ENCODE measurements at regions not wholly inside any gene's neighbourhood (a gene's known extent, or its start where the extent isn't known, plus 50 kb on each side); places are given as distances from the start of the nearest gene placed in this dataset.
A peak's percentile ranks its signal among the peaks of the same experiment; 100 is the strongest.

DNA sequence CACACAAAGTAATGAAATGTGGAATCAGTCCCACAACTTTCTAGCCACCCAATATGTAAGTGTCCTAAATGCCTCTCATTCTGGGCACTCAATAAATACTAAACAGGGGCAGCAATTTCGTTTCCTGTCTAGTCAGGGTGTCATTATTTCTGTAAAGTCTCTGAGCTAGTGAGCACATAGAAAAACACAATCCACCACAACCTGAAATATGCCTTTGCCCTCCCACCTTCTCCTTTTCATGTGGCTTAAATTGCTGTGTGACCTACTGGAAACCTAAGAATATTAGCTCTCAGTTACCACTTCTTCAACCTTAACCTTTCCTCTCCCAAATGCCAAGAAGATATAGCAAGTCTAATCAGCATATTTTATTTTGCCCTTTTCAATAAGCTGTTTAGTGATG, 456.3 kb upstream of the KCNMB2 start:
- no peak overlapping the region for H3K4me3 ChIP-seq (ENCODE audit: low read length)
- TF ChIP-seq CTCF (conservative IDR thresholded peaks at IDR 0.05; ENCODE audit: low read depth, low read length), result no peak
- no peak for DNase-seq (ENCODE audit: low read depth)

- no peak for TF ChIP-seq CTCF (conservative IDR thresholded peaks at IDR 0.05; ENCODE audit: low read depth, low read length)
- no peak for DNase-seq (ENCODE audit: low read depth)
- H3K4me3 ChIP-seq (ENCODE audit: low read length), result no peak overlapping the region
These were observed 453.8 kb upstream of the KCNMB2 start for GRCh38 chr3:178082326-178082906.

DNA sequence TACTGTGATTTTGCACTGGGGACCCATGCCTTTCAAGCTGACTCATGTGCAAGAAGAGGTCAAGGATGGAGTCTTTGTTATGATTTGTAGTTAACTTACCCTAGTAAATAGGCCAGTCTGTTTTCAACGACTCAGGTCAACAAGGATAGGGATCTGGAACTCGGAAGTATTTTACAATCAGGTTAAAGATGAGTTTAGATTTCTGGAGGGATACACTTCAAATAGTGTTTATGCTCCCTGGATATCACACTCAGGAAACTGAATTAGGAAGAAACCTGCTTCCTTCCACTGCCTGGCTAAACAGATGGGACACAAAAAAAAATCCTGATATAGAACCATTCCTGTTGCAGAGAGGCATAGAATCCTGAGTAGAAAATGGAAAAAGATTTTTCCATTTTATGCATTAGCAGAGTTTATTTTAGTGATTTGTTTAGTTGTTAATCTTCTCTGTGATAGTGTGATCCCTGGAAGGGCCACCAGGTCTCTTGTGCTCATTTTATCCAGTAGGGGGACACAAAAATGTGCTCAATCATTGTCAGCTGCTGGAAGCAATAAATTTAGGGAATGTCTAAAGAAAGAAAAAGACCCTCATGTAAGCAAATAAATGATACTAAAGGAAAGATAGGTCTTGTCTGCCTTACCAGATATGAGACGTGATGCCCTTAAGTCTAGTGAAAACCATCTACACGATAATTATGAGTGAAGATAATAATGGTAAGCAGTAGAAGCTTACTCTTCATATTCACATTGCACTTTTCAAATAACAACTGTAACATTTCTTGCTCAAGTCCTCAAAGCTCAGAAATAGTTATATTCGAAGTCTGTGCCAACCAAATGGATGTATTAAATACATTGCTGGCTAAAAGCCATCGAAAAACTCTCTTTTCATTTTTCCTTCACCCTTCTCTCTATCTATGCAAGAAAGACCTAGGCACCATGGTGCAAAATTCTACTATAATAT, 452.1 kb upstream of the KCNMB2 start:
- H3K4me3 ChIP-seq (ENCODE audit: low read length), result no peak overlapping the region
- TF ChIP-seq CTCF (conservative IDR thresholded peaks at IDR 0.05; ENCODE audit: low read depth, low read length), result peak; percentile 51
- no peak for DNase-seq (ENCODE audit: low read depth)

- no peak overlapping the region for H3K4me3 ChIP-seq (ENCODE audit: low read length)
- TF ChIP-seq CTCF (conservative IDR thresholded peaks at IDR 0.05; ENCODE audit: low read depth, low read length), result no peak
- peak; percentile 62 for DNase-seq (ENCODE audit: low read depth)
These were observed 451.1 kb upstream of the KCNMB2 start for GRCh38 chr3:178084938-178085816.

- H3K4me3 ChIP-seq (ENCODE audit: low read length), result no peak overlapping the region
- no peak for TF ChIP-seq CTCF (conservative IDR thresholded peaks at IDR 0.05; ENCODE audit: low read depth, low read length)
- DNase-seq (ENCODE audit: low read depth), result no peak
These were observed 450.5 kb upstream of the KCNMB2 start for GRCh38 chr3:178085817-178086123.

DNA sequence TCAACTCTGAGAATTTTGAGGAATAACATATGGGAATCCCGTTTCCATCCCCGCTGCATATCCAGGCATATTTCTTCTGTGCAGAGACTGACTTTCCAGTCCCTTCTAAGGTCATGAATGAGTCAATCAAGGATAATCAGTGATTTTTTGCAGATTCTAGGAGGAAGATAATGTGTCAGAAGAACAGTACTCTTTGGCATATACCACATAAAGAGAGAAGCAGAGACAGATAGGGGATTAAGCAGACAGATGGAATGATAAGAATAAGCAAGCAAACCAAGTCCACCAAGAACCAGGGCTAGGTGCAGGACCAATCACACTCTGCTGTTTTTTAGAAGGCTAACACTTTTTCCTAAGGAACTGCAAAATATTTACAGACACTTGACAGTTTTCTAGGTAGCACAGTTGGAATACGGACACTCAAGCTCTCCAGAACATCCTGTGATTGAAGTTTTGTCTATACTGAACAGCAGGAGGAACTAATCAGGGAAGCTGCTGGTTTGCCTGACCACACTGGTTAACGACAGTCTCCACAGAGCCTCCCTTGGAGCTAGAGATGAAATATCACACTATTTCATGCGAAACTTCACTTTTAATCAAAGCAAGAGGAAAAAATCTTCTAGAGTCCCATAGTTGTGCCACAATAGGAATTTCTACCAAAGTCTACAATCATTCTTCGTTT, 450.0 kb upstream of the KCNMB2 start:
- no peak for TF ChIP-seq CTCF (conservative IDR thresholded peaks at IDR 0.05; ENCODE audit: low read depth, low read length)
- no peak overlapping the region for H3K4me3 ChIP-seq (ENCODE audit: low read length)
- no peak for DNase-seq (ENCODE audit: low read depth)
